Nephron progenitor cell (in vitro differentiated cells): ENCODE measurements at regions not wholly inside any gene's neighbourhood (a gene's known extent, or its start where the extent isn't known, plus 50 kb on each side); places are given as distances from the start of the nearest gene placed in this dataset.

Source experiments
- DNase-seq: peaks from one replicate; pipeline ENCODE4 v3.0.0; 2021
- H3K27ac Mint-ChIP-seq: 2 replicates; pipeline ENCODE4 v1.8.0; 2021; ENCODE audit warnings: mild to moderate bottlenecking, moderate library complexity, mixed read lengths
- H3K27me3 Mint-ChIP-seq: 2 replicates; pipeline ENCODE4 v1.8.0; 2021; ENCODE audit warnings: mild to moderate bottlenecking, low read depth, mixed read lengths; ENCODE audit not compliant: poor library complexity
- H3K36me3 Mint-ChIP-seq: 2 replicates; pipeline ENCODE4 v1.8.0; 2021; ENCODE audit warnings: low read depth, mixed read lengths
- H3K4me1 Mint-ChIP-seq: 2 replicates; pipeline ENCODE4 v1.8.0; 2021; ENCODE audit warnings: mixed read lengths
- H3K4me3 Mint-ChIP-seq: 2 replicates; pipeline ENCODE4 v1.8.0; 2021; ENCODE audit warnings: mild to moderate bottlenecking, moderate library complexity, mixed read lengths
- H3K9me3 Mint-ChIP-seq: 2 replicates; pipeline ENCODE4 v1.8.0; 2021; ENCODE audit warnings: mild to moderate bottlenecking, moderate library complexity, mixed read lengths
- CTCF ChIP-seq: fragments of 200-600 bp; sonication (generic); IDR thresholded peaks from 2 replicates; pipeline ENCODE4 v1.5.0; 2021; ENCODE audit warnings: antibody characterized with exemption

GRCh38 chr4:23660865-23661264 is 229.0 kb downstream of the PPARGC1A start:
- Mint-ChIP-seq H3K4me3 (no peak overlapping the region), H3K27ac (no peak overlapping the region), H3K27me3 (peaks cover 4% of the 10 kb centered on the region), H3K9me3 (peaks cover 8% of the 10 kb centered on the region), H3K36me3 (no peaks in the 10 kb centered on the region), H3K4me1 (no peaks in the 10 kb centered on the region)
- no peak for TF ChIP-seq CTCF
- DNase-seq: no peak

GRCh38 chr4:23654791-23655190 is 235.1 kb downstream of the PPARGC1A start:
- no peaks in the 10 kb centered on the region for H3K36me3 Mint-ChIP-seq
- no peak for TF ChIP-seq CTCF
- no peaks in the 10 kb centered on the region for H3K27me3 Mint-ChIP-seq
- DNase-seq: no peak
- no peak overlapping the region for H3K4me3 Mint-ChIP-seq
- H3K4me1 Mint-ChIP-seq: no peaks in the 10 kb centered on the region
- H3K9me3 Mint-ChIP-seq: peaks cover 13% of the 10 kb centered on the region
- H3K27ac Mint-ChIP-seq: no peak overlapping the region

GRCh38 chr4:23648854-23649596 is 240.8 kb downstream of the PPARGC1A start:
- no peak for TF ChIP-seq CTCF
- DNase-seq: no peak
- Mint-ChIP-seq H3K36me3 (no peaks in the 10 kb centered on the region), H3K4me3 (no peak overlapping the region), H3K27me3 (peaks cover 3% of the 10 kb centered on the region), H3K27ac (no peak overlapping the region), H3K4me1 (no peaks in the 10 kb centered on the region), H3K9me3 (peaks cover 30% of the 10 kb centered on the region)

- H3K4me1 Mint-ChIP-seq: peaks cover 4% of the 10 kb centered on the region
- H3K9me3 Mint-ChIP-seq: no peaks in the 10 kb centered on the region
- H3K27me3 Mint-ChIP-seq: no peaks in the 10 kb centered on the region
- no peak overlapping the region for H3K27ac Mint-ChIP-seq
- no peak for TF ChIP-seq CTCF
- H3K4me3 Mint-ChIP-seq: no peak overlapping the region
- no peaks in the 10 kb centered on the region for H3K36me3 Mint-ChIP-seq
- DNase-seq: no peak
Measured at GRCh38 chr4:23635468-23635867, 254.4 kb downstream of the PPARGC1A start.

- peak overlapping the region; percentile 23 for H3K27ac Mint-ChIP-seq
- no peaks in the 10 kb centered on the region for H3K36me3 Mint-ChIP-seq
- no peak overlapping the region for H3K4me3 Mint-ChIP-seq
- H3K9me3 Mint-ChIP-seq: peaks cover 3% of the 10 kb centered on the region
- no peaks in the 10 kb centered on the region for H3K27me3 Mint-ChIP-seq
- no peak for DNase-seq
- no peak for TF ChIP-seq CTCF
- no peaks in the 10 kb centered on the region for H3K4me1 Mint-ChIP-seq
Measured at GRCh38 chr4:23631255-23631950, 258.4 kb downstream of the PPARGC1A start.
